Parathyroid adenoma (tissue), 2 donors: ENCODE measurements at regions not wholly inside any gene's neighbourhood (a gene's known extent, or its start where the extent isn't known, plus 50 kb on each side); places are given as distances from the start of the nearest gene placed in this dataset.
"Not testable (repeated sequence)": the region's sequence is repeated elsewhere in the genome, so short reads cannot be mapped to it uniquely, and the experiment has no call there.

Experiments used
- H2AFZ ChIP-seq: fragments of 300-600 bp; sonication (generic); one replicate; pipeline ENCODE4 v1.7.0; 2017; ENCODE audit warnings: antibody characterized with exemption, mild to moderate bottlenecking
- H3K27ac ChIP-seq: fragments of 300-600 bp; sonication (generic); one replicate; pipeline ENCODE4 v1.7.0; 2017
- H3K27me3 ChIP-seq: fragments of 300-600 bp; sonication (generic); one replicate; pipeline ENCODE4 v1.7.0; 2017; ENCODE audit warnings: low read length; ENCODE audit not compliant: control insufficient read depth, insufficient read depth
- H3K36me3 ChIP-seq: fragments of 300-600 bp; sonication (generic); one replicate; pipeline ENCODE4 v1.7.0; 2017; ENCODE audit warnings: low read length; ENCODE audit not compliant: control insufficient read depth, insufficient read depth
- H3K4me1 ChIP-seq: fragments of 300-600 bp; sonication (generic); one replicate; pipeline ENCODE4 v1.7.0; 2017; ENCODE audit warnings: control low read depth
- H3K4me2 ChIP-seq: fragments of 300-600 bp; sonication (generic); one replicate; pipeline ENCODE4 v1.7.0; 2017; ENCODE audit warnings: low read length
- H3K4me3 ChIP-seq: fragments of 300-600 bp; sonication (generic); one replicate; pipeline ENCODE4 v1.7.0; 2017; ENCODE audit warnings: low read depth, low read length
- H3K79me2 ChIP-seq: fragments of 300-600 bp; sonication (generic); one replicate; pipeline ENCODE4 v1.7.0; 2017; ENCODE audit warnings: control low read depth
- H3K9ac ChIP-seq: fragments of 300-600 bp; sonication (generic); one replicate; pipeline ENCODE4 v1.7.0; 2017; ENCODE audit warnings: mild to moderate bottlenecking
- H3K9me3 ChIP-seq: fragments of 300-600 bp; sonication (generic); one replicate; pipeline ENCODE4 v1.7.0; 2017; ENCODE audit warnings: low read length; ENCODE audit not compliant: control insufficient read depth
- CTCF ChIP-seq: fragments of 300-600 bp; sonication (generic); IDR thresholded peaks from one replicate; pipeline ENCODE4 v1.7.0; 2017; ENCODE audit warnings: antibody characterized with exemption, mild to moderate bottlenecking
- donor health status: primary hyperparathyroidism.

- Histone ChIP-seq H3K9me3 (no peaks in the 10 kb centered on the region), H2AFZ (no peak overlapping the region), H3K27ac (no peak overlapping the region), H3K36me3 (no peaks in the 10 kb centered on the region), H3K27me3 (no peaks in the 10 kb centered on the region), H3K4me3 (no peak overlapping the region), H3K9ac (no peak overlapping the region), H3K4me1 (no peaks in the 10 kb centered on the region), H3K4me2 (no peak overlapping the region), H3K79me2 (no peaks in the 10 kb centered on the region)
- no peak for TF ChIP-seq CTCF
These were observed 332.7 kb upstream of the RUNX1 start for GRCh38 chr21:35381743-35382310.

- H3K36me3 ChIP-seq, H3K27ac ChIP-seq, H3K4me2 ChIP-seq, H3K4me3 ChIP-seq, H2AFZ ChIP-seq, H3K27me3 ChIP-seq, H3K9ac ChIP-seq, H3K4me1 ChIP-seq, H3K9me3 ChIP-seq, H3K79me2 ChIP-seq: not testable (repeated sequence)
These were observed 331.2 kb upstream of the RUNX1 start for GRCh38 chr21:35380304-35380703.

- Histone ChIP-seq H3K27me3 (no peaks in the 10 kb centered on the region), H2AFZ (no peak overlapping the region), H3K36me3 (no peaks in the 10 kb centered on the region), H3K4me1 (no peaks in the 10 kb centered on the region), H3K79me2 (no peaks in the 10 kb centered on the region), H3K4me3 (no peak overlapping the region), H3K4me2 (no peak overlapping the region), H3K27ac (no peak overlapping the region), H3K9me3 (no peaks in the 10 kb centered on the region), H3K9ac (no peak overlapping the region)
- no peak for TF ChIP-seq CTCF
These were observed 329.8 kb upstream of the RUNX1 start for GRCh38 chr21:35378881-35379280.

GRCh38 chr21:35377505-35378090, 328.5 kb upstream of the RUNX1 start:
- Histone ChIP-seq H3K4me2 (no peak overlapping the region), H2AFZ (no peak overlapping the region), H3K4me3 (no peak overlapping the region), H3K9me3 (no peaks in the 10 kb centered on the region), H3K27me3 (no peaks in the 10 kb centered on the region), H3K4me1 (no peaks in the 10 kb centered on the region), H3K9ac (no peak overlapping the region), H3K27ac (no peak overlapping the region), H3K36me3 (no peaks in the 10 kb centered on the region), H3K79me2 (no peaks in the 10 kb centered on the region)
- TF ChIP-seq CTCF, result no peak

GRCh38 chr21:35376406-35377135, 327.5 kb upstream of the RUNX1 start:
- Histone ChIP-seq H3K4me3 (no peak overlapping the region), H3K27ac (no peak overlapping the region)

More at GRCh38 chr21:35376406-35377135, 327.5 kb upstream of the RUNX1 start:
- TF ChIP-seq CTCF, result no peak
- Histone ChIP-seq H3K4me1 (no peaks in the 10 kb centered on the region), H3K9ac (no peak overlapping the region), H3K9me3 (no peaks in the 10 kb centered on the region), H3K79me2 (no peaks in the 10 kb centered on the region), H2AFZ (no peak overlapping the region), H3K27me3 (no peaks in the 10 kb centered on the region), H3K36me3 (no peaks in the 10 kb centered on the region), H3K4me2 (no peak overlapping the region)
